Daoy (cell line): ENCODE measurements at regions not wholly inside any gene's neighbourhood (a gene's known extent, or its start where the extent isn't known, plus 50 kb on each side); places are given as distances from the start of the nearest gene placed in this dataset.

Experiments
- DNase-seq: peaks from one replicate; pipeline ENCODE4 v3.0.0-alpha.2; 2015; ENCODE audit warnings: low read depth

- peak; percentile 1 for DNase-seq
These were observed 141.0 kb upstream of the PPP1R26 start for GRCh38 chr9:135338546-135338945.

GRCh38 chr9:135339378-135339973 lies 140.1 kb upstream of the PPP1R26 start:
- DNase-seq, result peak; percentile 5

- DNase-seq, result peak; percentile 4
These were observed 139.4 kb upstream of the PPP1R26 start for GRCh38 chr9:135340143-135340655.

- DNase-seq, result no peak
These were observed 138.7 kb upstream of the PPP1R26 start for GRCh38 chr9:135340726-135341475.

- no peak for DNase-seq
These were observed 137.9 kb upstream of the PPP1R26 start for GRCh38 chr9:135341612-135342169.

GRCh38 chr9:135342206-135343130 lies 137.1 kb upstream of the PPP1R26 start:
- DNase-seq, result no peak

GRCh38 chr9:135343136-135343535 lies 136.4 kb upstream of the PPP1R26 start:
- DNase-seq, result no peak

- peak; percentile 70 for DNase-seq
These were observed 135.6 kb upstream of the PPP1R26 start for GRCh38 chr9:135343837-135344522.

GRCh38 chr9:135344523-135344901 lies 135.1 kb upstream of the PPP1R26 start:
- DNase-seq, result no peak

- no peak for DNase-seq
These were observed 134.6 kb upstream of the PPP1R26 start for GRCh38 chr9:135344915-135345500.

GRCh38 chr9:135345775-135346433 lies 133.7 kb upstream of the PPP1R26 start:
- no peak for DNase-seq

- DNase-seq, result no peak
These were observed 133.0 kb upstream of the PPP1R26 start for GRCh38 chr9:135346438-135347050.

GRCh38 chr9:135347461-135347860 lies 132.1 kb upstream of the PPP1R26 start:
- DNase-seq, result peak; percentile 57

- no peak for DNase-seq
These were observed 131.3 kb upstream of the PPP1R26 start for GRCh38 chr9:135348076-135348787.

- DNase-seq, result no peak
These were observed 130.8 kb upstream of the PPP1R26 start for GRCh38 chr9:135348788-135349150.

GRCh38 chr9:135349212-135350002 lies 130.2 kb upstream of the PPP1R26 start:
- no peak for DNase-seq

GRCh38 chr9:135350003-135350315 lies 129.6 kb upstream of the PPP1R26 start:
- no peak for DNase-seq

- DNase-seq, result no peak
These were observed 125.6 kb upstream of the PPP1R26 start for GRCh38 chr9:135353935-135354334.

- no peak for DNase-seq
These were observed 124.0 kb upstream of the PPP1R26 start for GRCh38 chr9:135355521-135356011.
